ENCODE measurements at regions not wholly inside any gene's neighbourhood (a gene's known extent, or its start where the extent isn't known, plus 50 kb on each side); places are given as distances from the start of the nearest gene placed in this dataset.

DNA sequence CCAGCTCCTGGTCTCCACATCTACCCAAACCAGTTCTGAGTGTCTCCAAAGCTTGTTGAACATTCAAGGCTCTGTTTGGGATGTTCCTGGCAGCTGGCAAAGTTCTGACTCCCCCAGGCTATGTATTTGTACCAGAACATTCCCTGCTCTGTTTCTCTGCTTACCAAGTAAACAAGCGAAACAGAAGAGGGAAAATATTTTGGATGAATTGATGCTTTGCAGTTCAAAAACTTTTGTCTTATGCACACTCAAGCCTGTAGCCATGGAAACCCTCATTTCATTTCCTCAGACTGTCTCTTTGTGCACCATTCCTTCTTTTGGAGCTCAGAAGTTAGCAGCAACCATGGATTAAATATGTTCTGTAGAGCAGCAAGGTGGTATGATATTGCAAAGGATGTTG, 145.8 kb downstream of the ACTL7B start:
- no peak for DNase-seq

DNA sequence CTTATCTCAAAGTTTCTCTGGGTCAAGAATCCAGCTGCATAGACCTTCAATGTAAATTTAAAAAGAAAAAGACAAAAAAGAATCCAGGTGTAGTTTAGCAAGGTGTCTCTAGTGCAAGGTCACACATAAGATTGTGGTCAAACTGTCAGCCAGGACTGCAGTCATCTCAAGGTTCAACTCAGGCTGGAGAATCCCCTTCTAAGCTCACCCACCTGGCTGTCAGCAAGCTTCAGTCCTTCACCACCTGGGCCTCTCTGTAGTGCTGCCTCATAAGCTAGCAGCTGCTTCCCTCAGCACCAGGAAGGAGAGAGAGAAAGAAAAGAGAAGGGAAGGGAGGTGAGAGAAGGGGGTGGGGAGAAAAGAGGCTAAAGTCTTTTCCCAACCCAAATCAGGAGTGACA, 146.7 kb downstream of the ACTL7B start:
- DNase-seq, result no peak

DNA sequence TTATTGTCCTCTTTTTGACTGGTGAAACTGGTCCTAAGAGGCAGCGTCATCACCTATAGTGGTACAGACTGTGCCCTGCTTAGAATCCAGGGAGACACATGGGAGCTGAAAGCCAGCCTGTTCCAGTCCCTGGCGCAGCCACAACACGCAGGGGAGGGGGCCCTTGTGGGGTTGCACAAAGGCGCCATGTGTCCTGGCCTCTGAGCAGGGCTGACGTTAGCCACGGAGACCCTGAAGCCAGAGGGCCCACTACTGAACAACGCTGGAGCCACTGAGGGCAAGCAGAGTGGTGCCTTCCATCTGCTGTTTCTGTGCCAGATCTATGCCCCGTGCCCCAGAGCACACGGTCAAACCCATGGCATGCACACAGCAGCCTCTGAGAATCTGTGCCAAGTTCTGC, 147.3 kb downstream of the ACTL7B start:
- DNase-seq, result no peak

DNA sequence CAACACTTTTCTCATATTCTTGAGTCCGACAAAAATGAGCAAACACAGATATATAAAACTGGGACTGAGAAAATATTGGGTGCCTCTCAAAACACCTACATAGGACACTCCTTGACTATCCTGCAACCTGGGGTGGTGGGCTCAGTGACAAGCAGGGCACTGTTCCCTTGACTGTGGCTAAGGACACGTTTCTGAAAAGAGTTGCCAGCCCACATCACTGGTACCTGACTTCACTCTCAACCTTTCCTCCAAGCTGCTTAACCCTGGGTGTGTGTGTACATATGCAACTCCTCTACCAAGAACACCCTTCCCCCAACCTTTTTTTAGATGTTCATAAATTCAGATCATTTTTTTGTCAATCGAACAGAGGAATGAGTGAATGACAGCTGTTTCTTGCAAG, 148.7 kb downstream of the ACTL7B start:
- no peak for DNase-seq

DNA sequence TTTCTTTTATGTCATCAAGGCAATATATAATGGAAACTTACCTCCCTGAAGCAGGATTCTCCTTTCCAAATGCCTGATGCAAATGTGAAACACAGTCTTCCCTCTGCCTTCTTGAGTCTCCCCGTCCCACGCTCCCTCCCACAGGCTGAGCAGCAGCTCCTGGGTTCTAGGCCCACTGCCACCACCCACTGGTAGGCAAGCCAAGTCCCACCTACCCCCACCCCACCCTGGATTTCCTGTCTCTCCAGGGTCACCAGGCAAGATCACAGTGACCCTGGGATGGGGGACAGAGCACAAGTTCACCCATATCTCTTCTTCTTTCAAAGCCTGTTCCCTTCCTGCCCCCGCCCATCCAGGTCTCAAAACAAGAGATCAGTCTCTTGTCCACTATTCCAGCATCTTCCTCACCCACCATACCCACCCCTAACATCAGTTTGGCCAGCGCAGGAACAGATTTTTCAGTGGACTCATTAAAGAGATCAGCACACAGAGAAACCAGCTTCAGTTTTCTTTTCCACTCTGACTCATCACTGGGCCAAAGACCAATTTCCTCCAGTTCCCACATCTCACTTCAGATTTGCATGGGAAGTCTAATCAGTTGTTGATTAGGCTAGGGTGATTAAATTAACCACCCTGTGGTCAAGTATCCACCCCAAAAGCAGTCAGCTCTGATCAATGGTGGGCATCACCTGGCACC, 151.5 kb downstream of the ACTL7B start:
- DNase-seq, result no peak

DNA sequence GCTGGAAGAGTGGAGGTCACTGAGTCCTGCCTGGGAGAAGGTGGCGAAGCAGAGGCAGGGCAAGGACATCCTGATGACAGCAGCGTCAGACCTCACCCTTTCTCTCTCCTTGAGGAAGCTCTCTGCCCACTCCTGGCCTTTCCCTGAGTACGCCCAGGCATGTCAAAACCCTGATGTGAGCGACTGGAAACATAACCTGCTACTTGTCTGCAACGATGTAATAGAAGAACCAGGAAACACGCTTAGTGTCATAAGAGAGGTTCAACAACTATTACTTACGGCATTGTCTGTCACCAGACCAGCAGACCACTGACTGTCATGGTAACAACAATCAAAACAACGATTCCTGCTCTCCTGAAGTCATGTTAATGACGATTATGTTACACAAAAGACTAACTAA, 152.4 kb downstream of the ACTL7B start:
- peak; percentile 65 for DNase-seq

DNA sequence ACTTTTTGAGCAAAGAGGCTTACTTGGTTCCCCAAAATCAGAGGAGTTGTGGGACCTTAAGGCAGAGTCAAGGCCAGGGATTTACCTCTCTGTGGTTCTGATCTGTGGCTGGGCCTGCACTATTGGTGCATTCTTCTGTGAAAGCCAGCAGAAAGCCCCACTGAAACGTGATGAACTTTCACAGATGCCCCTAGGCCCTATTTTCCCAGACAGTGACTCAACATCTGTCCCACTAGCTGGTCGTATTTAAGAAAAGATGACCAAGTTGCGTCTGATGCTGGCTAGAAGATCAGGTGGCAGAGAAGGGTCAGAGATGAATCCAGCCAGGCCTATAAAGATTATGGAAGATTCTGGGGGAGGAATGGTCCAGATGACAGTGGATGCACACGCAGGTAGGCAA, 153.1 kb downstream of the ACTL7B start:
- DNase-seq, result no peak

DNA sequence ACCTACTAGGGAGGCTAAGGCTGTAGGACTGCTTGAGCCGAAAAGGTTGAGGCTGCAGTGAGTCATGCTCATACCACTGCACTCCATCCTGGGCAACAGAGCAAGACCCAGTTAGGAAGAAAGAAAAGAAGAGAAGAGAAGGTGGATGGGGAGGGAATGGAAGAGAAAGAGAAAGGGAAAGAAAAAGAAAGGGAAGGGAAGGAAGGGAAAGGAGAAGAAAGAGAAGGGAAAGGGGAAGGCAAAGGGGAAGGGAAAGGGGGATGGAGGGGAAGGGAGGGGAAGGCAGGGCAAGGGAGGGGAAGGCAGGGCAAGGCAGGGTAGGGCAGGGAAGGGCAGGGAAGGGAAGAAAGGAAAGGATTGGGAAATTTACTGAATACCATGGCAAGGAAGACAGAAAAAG, 157.0 kb downstream of the ACTL7B start:
- DNase-seq, result no peak

DNA sequence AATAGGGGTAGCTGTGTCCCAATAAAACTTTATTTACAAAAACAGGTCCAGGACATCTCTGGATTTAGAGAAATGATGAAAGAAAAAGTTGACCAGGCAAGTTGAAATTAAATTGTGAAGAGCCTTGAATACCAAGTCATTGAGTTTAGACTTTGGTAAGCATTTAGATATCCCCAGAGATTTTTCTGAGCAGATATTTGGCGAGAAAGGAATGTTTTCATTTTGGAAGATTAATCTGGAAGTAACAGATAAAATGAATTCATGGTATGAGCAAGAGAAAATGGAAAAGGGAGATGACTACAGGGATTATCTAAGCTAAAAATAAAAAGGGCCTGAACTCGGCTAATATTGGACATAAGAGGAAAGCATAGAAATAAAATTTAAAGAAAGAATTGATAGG, 157.6 kb downstream of the ACTL7B start:
- DNase-seq, result no peak

DNA sequence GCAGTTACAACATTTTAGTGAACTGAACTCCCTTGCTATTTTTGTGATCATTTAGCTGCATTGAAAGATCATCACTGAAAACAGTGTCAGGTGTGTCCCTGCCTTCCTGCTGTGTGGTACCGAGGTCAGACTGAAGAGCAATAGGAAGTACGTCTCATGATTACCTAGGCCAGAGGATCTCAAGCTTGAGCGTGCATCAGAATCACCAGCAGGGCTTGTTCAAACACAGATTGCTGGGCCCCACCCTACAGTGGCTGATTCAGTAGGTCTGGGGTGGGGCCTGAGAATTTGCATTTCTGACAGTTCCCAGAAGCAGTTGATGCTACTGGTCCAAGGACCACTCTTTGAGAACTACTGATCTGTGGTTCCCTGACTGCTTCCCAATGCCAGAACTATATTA, 159.6 kb downstream of the ACTL7B start:
- peak; percentile 71 for DNase-seq

DNA sequence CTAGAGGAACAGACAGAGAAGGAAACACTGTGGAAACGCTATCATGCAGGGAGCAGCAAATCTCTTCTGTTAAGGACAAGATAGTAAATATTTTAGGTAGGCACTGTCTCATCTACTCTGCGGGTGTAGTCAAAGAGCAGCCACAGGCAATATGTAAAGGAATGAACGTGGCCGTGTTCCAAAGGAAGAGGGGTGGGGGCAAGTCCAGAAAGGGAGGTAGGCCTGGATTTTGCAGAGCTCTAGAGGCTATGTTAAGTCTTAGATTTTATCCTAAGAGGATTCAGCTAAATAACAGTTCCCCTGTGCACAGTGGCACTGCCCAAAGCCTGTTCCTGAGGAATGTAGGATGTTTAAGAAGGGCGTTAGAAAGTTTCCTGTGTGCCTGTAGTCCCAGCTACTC, 161.6 kb downstream of the ACTL7B start:
- DNase-seq, result no peak

DNA sequence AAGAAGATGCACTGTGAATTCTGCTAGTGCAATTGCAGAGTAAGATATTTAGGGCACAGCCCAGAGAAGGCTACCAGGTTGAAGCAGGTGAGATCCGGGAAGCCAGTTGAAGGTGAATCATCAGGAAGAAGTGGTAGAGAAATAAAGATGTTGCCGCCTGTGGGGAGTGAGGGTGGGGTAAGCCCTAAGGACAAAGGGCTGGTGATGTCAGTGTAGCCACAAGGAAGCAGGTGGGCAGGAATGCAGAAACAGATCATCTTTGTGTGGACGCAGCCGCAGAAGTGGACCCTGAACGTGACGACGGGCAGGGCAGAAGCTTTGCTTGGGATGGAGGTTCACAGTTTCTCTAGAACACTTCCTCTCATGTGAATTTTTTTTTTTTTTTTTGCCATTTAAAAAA, 164.2 kb downstream of the ACTL7B start:
- no peak for DNase-seq

DNA sequence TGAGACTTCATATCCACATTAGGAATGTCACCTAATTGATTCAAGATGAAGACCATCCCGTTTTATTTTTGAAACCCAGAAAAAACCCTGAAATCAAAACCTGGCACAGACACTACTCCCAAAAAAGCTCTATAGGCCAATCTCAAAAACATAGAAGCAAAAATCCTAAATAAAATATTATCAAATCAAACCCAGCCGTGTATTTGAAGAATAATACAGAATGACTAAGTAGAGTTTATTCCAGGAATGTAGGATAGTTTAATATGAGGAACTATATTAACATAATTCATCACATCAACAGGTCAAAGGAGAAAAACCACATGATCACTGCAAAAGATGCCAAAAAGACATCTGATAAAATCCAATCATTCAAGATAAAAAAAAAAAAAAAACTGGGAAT, 167.1 kb downstream of the ACTL7B start:
- DNase-seq, result no peak

DNA sequence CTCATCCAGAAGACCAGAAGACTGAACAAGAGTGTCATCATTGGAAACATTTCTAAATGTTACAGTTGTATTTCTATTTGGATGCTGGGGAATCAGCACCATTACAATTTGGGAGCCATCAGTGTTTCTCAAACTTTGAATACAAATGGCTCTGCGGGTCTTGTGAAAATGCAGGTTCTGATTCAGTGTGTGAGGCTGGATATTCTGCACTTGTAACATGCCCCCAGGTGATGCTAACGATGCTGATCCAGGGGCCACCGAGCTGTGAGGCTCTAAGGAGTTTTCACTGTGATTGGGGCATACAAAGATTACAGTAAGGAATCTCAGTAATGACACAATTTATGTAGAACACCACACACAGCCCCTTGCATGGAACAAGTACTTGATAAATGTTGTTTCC, 167.7 kb downstream of the ACTL7B start:
- no peak for DNase-seq

DNA sequence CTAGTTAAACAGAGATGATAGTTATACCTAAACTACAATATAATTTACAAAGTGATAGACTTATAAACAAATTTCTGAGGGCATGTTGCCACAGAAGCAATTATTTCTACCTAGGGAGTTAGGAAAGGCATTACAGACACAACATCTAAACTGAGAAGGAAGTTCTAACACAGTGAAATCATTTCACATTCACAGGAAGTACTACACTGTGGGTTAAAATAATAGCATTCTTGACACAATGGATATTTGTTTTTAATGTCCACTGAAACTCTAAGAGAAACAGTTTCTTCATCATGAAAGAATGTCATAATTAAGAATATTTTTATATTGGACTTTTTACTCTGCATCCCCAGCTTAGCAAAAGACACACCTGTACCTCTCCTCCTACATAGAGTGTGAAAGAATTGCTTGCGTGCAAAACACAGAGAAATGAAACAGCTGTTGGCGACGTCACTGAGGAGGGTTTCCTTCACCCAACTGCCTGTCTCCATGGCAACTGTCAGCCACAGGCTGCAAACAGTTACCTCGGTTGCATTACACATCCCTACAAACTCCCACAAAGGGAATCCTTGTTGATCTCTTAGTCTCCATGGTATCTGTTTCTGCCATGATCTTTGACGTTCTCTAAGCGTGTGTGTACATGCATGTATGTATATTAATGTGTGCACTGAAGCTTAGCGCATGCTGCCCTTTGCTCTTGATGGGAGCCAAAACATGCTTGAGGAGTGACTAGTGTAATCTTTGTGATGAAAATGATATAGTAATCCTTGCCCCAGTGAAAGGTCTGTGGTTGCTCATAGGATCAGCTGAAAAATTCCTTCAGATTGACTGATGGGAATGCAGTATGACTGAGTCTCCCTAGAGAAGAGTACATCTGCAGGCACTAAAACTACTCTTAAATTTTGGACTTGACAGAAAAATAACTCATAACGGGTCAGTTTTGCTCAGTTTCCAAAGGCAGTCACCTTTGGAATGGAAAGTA, 168.5 kb downstream of the ACTL7B start:
- no peak for DNase-seq

DNA sequence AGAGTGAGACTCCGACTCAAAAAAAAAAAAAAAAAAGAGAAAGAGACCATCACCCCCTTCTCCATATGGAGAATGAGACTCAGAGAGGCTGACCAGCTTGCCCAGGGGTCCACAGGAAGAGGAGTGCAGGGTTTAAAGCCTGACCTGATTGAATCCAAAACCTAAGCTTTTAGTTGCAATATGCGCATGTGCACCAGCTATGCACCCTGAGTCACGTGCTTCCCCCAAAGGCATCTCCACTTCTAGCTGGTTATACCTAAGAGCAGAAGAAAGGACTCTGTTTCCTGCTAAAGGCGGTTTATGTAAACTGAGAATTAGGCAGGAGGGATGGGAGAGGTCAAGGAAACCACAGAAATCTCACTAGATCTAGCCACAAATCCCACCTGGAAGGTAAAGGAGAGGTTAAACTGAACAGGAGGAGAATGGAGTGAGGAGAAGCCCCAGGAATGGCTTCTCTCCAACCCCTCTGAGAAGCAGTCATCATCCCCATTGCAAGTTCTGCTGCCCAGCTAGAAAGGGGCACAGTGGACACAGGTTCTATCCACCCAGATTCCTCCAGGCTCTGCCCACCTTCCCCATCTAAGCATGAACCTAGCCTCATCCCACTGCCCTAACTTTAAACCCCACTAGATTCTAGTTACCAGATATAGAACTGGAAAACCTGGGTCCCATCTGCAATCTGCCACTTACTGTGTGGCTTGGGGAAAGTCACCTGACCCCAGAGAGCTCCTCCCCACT, 171.3 kb downstream of the ACTL7B start:
- no peak for DNase-seq

DNA sequence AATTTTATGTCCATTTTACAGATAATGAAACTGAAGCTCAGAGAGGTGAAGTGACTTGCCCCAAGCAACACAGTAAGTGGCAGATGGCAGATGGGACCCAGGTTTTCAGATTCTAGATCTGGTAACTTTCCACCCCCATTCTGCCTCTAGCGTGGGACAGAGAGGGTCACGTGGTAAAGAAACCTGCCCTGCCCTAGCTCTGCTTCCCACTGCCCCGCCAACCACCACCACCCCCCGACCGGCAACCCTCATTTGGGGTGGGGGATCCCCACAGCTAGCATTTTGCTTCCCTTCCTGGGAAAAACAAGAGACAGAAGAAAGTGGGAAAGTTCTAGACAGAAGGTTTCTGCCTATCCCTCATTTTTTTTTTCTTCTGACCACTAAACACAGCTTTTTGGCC, 172.5 kb downstream of the ACTL7B start:
- no peak for DNase-seq

DNA sequence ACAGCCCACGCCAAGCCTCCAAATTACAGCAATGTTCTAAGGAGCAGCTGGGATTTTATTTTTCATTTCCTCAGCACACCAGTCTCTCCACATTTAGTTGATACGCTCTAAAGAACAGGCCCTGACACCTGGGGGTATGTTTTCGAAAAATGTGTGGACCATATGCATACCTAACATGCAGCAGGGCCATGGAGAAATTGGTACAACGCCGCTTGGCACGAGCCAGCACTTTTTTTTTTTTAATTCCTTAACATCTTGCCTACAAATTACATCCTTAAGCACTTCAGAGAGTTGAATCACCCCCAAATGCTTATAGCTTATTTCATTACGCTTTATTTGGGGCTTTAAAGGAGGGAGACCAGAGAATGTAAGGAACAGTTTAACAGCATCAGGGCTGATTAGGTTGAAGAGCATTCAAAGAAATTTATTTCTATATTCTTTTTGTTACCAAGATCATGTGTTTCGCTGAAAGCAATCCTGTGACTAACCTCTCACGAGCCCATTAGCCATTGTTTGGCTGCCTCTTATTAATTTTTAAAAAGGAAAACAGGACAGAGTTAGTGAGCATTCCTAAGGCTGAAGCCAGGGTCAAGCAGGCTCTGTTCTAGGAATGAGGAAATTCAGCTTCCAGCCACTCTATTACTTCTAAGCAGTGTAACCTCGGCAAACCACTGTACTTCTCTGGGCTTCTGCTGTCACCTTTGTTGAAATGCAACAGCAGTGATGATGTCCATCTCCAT, 173.8 kb downstream of the ACTL7B start:
- DNase-seq, result no peak

DNA sequence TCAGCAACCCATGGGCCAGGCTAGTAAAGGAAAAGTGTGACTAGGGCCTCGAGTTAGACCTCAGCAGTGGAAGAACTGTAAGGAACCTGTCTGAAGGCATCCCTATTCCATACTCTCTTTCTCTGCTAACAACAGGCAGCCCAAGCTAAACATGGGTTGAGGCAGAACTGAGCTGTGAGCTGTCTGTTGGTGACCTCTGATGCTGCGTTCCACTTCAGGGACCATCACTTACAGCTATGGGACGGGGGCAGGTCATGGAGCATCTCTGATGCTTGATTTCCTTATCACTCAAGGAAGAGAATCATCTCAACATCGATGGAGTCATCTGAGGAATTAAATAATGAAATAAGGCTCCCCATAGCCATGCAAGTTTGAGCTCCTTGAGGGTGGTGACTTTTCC, 174.8 kb downstream of the ACTL7B start:
- DNase-seq, result no peak

DNA sequence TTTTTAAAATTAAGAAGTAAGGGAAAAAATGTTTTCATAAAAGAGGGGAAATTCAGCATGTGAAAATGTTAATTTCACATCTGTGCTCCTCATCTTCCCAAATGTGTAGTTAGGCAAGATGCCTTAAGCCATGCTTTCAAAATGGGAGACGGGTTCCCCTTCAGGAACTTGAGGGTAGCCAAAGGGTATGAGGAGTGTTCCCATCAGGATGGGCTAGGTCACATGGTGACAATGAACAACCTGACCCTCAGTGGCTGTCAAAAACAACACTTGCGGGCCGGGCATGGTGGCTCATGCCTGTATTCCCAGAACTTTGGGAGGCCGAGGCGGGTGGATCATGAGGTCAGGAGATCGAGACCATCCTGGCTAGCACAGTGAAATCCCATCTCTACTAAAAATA, 178.0 kb downstream of the ACTL7B start:
- no peak for DNase-seq

DNA sequence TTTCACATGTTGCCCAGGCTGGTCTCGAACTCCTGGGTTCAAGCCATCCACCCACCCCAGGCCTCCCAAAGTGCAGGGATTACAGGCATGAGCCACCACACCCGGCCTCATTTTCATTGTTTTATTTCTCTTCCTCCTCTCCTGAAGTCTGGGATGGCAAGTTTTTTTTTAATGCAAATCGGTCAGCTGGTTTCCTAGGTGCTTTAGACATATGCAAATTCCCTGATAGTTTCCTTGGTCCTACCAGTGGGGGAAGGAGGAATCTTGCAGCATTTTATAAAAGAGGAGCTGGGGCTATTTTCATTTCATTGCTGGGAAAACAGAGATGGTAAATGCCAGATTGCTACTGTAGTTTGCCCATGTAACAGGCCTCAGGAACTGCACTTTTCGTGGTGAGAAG, 179.4 kb downstream of the ACTL7B start:
- DNase-seq, result no peak

DNA sequence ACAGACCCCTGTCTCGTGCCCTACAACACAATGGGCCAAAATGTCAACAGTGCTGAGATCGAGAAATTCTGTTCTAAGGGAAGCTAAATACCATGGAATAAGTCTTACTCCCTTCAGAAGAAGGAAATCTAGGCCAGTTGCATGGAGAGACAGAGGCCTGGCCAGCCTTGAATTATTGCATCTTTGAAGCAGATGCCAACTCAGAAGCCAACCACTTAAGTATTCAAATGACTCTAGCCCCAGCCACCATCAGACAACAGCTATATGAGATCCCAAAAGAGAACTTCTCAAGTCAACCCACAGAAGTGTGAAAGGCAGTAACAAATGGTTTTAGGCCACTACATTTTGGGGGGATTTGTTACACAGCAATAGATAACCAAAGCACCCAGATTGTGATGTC, 180.1 kb downstream of the ACTL7B start:
- DNase-seq, result no peak

All from NCI-H748 treated with DMSO at 0.1 percent for 48 hours (cell line).